Breast epithelium (tissue), 4 donors: ENCODE measurements at regions not wholly inside any gene's neighbourhood (a gene's known extent, or its start where the extent isn't known, plus 50 kb on each side); places are given as distances from the start of the nearest gene placed in this dataset.

ENCODE experiments used
- DNase-seq, 2 donors: peaks; one replicate each; pipeline ENCODE4 v3.0.0-alpha.2; 2019; ENCODE audit warnings: low spot score in 2 of 2
- H3K27ac ChIP-seq, 2 donors: fragments of 200-600 bp; sonication (generic) in 1 of 2; one replicate each; pipeline ENCODE4 v1.5.1; 2016 to 2019; ENCODE audit warnings: mild to moderate bottlenecking in 1 of 2
- H3K27me3 ChIP-seq, 2 donors: fragments of 200-600 bp; sonication (generic) in 1 of 2; one replicate each; pipeline versions ENCODE4 v1.5.1 to v1.6.0; 2017 to 2019; ENCODE audit warnings: control low read depth in 1 of 2, mild to moderate bottlenecking in 1 of 2
- H3K36me3 ChIP-seq: fragments of 200-600 bp; one replicate; pipeline ENCODE4 v1.5.1; 2019
- H3K4me1 ChIP-seq, 2 donors: fragments of 200-600 bp; sonication (generic); one replicate each; pipeline ENCODE4 v1.5.1; 2016 to 2019; ENCODE audit warnings: control low read depth in 1 of 2
- H3K4me3 ChIP-seq, 3 donors: fragments of 200-600 bp; sonication (generic); 1 replicate in 2 of 3; 2 replicates in 1 of 3; pipeline ENCODE4 v1.5.1; 2016 to 2019; ENCODE audit warnings: mild to moderate bottlenecking in 3 of 3, moderate library complexity in 2 of 3
- H3K9me3 ChIP-seq, 2 donors: fragments of 200-600 bp; sonication (generic) in 1 of 2; one replicate each; pipeline ENCODE4 v1.5.1; 2016 to 2019; ENCODE audit warnings: control low read depth in 1 of 2
- CTCF ChIP-seq, 3 donors: fragments of 450-650 bp; IDR thresholded peaks; one replicate each; pipeline ENCODE4 v1.5.1; 2016 to 2017; ENCODE audit warnings: antibody characterized with exemption in 3 of 3, mild to moderate bottlenecking in 3 of 3, moderate library complexity in 3 of 3
- POLR2A ChIP-seq: fragments of 450-650 bp; IDR thresholded peaks from one replicate; pipeline ENCODE4 v1.6.1; 2016; ENCODE audit warnings: antibody characterized with exemption, mild to moderate bottlenecking, moderate library complexity
- POLR2AphosphoS5 ChIP-seq, 3 donors: sonication (generic); formaldehyde crosslinking; IDR thresholded peaks; one replicate each; pipeline ENCODE4 v1.6.1; 2017; ENCODE audit warnings: antibody characterized with exemption in 3 of 3
- intact Hi-C: fragments of 100-400 bp; cut with DNase I; formaldehyde crosslinking; loops from one replicate; pipeline ENCODE4 v1.15.1; 2023; ENCODE audit warnings: low total_unique reads

DNA sequence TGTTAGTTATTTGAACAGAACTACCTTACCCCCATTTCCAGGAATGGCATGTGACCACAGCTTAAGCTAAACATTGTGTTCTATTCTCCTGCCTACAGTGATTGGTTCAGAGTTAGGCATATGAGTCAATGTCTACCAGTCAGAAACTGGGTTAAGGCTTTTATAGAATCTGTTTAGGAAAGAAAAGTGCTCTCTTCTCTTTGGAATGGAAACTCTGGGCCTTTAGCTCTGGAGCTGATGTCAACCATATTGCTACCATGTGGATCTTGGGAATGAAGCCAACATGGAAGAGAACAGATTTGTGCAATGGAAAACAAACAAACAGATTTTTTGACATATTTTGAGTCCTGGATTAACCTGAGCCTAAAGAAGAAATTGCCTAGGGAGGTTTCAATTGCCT, 488.9 kb upstream of the TNC start:
- Histone ChIP-seq H3K9me3 (no peaks in the 10 kb centered on the region), H3K27me3 (no peaks in the 10 kb centered on the region), H3K36me3 (no peaks in the 10 kb centered on the region), H3K4me1 (no peaks in the 10 kb centered on the region), H3K4me3 (no peak overlapping the region), H3K27ac (no peak overlapping the region)
- intact Hi-C loops: no loop called here
- DNase-seq: no peak
- TF ChIP-seq POLR2AphosphoS5 (IDR thresholded peaks at IDR 0.05) (no peak), POLR2A (no peak), CTCF (IDR thresholded peaks at IDR 0.05) (no peak)

- Histone ChIP-seq H3K27ac (no peak overlapping the region), H3K9me3 (peaks cover 0 to under 1% of the 10 kb centered on the region in 2 donors), H3K4me1 (no peaks in the 10 kb centered on the region), H3K27me3 (no peaks in the 10 kb centered on the region), H3K4me3 (no peak overlapping the region), H3K36me3 (no peaks in the 10 kb centered on the region)
- TF ChIP-seq POLR2AphosphoS5 (IDR thresholded peaks at IDR 0.05) (no peak), POLR2A (no peak), CTCF (IDR thresholded peaks at IDR 0.05) (no peak)
- intact Hi-C loops: no loop called here
- DNase-seq: no peak
Measured at GRCh38 chr9:115614326-115614999, 496.5 kb upstream of the TNC start.

DNA sequence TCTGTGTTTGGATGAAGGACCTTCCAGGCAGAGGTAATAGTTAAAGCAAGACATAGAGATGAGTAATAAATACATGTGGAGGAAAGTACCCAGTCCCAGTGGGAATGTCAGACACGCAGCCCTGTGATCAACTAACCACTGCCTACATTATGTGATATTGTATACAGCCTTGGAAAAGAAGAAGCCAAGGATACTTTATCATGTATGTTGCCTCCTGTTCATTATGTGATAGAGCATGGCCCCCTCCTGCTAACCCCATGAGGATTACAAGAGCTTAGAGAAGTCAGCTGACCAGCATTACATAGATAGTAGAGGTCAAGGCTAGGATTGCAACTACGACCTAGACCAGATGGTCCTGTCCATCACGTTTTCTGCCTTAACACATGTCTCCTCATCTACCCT, 497.0 kb upstream of the TNC start:
- no peaks in the 10 kb centered on the region for H3K27me3 ChIP-seq
- no peaks in the 10 kb centered on the region for H3K4me1 ChIP-seq
- no peak overlapping the region for H3K27ac ChIP-seq
- H3K36me3 ChIP-seq: no peaks in the 10 kb centered on the region
- peaks cover 0 to 4% of the 10 kb centered on the region in 2 donors for H3K9me3 ChIP-seq
- intact Hi-C loops: no loop called here
- TF ChIP-seq POLR2AphosphoS5 (IDR thresholded peaks at IDR 0.05) (no peak), POLR2A (no peak), CTCF (IDR thresholded peaks at IDR 0.05) (no peak)
- no peak overlapping the region for H3K4me3 ChIP-seq
- no peak for DNase-seq

GRCh38 chr9:115615821-115616665, 498.1 kb upstream of the TNC start:
- no peaks in the 10 kb centered on the region for H3K27me3 ChIP-seq
- DNase-seq: no peak
- TF ChIP-seq CTCF (IDR thresholded peaks at IDR 0.05) (no peak), POLR2A (no peak), POLR2AphosphoS5 (IDR thresholded peaks at IDR 0.05) (no peak)
- no peak overlapping the region for H3K4me3 ChIP-seq
- intact Hi-C loops: no loop called here
- no peaks in the 10 kb centered on the region for H3K36me3 ChIP-seq
- no peak overlapping the region for H3K27ac ChIP-seq
- H3K9me3 ChIP-seq: peaks cover 0 to 4% of the 10 kb centered on the region in 2 donors
- H3K4me1 ChIP-seq: no peaks in the 10 kb centered on the region

DNA sequence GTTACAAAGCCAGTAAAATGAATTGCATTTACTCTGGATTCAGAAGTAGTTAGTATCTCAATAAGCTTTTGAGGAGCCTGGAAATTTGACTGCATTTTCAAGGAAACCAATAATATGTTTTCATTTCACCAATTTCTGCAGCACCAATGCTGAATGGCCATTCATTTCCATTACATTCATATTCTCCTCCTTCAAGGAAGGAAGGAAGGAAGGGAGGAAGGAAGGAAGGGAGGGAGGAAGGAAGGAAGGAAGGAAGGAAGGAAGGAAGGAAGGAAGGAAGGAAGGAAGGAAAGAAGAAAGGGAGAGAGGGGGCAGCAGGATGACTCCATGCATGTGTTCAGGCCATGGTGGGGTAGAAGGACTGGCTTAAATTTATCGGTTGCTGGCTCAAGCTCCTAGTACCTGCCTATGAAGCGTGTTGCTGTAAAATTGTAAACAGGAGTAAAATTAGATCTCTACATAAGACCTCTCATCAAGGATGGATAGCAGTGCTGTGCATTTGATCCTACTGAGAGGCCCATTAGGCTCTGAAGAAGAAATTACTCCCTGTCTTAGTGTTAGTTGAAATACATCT, 498.8 kb upstream of the TNC start:
- H3K27me3 ChIP-seq: no peaks in the 10 kb centered on the region
- peaks cover 0 to 4% of the 10 kb centered on the region in 2 donors for H3K9me3 ChIP-seq
- H3K36me3 ChIP-seq: no peaks in the 10 kb centered on the region
- TF ChIP-seq POLR2AphosphoS5 (IDR thresholded peaks at IDR 0.05) (no peak), CTCF (IDR thresholded peaks at IDR 0.05) (no peak)
- H3K4me3 ChIP-seq: no peak overlapping the region
- H3K27ac ChIP-seq: no peak overlapping the region
- no peaks in the 10 kb centered on the region for H3K4me1 ChIP-seq
- DNase-seq: no peak
- intact Hi-C loops: no loop called here
